GM21529 (cell line): ENCODE measurements at regions not wholly inside any gene's neighbourhood (a gene's known extent, or its start where the extent isn't known, plus 50 kb on each side); places are given as distances from the start of the nearest gene placed in this dataset.

Experiments
- ATAC-seq: cut with Tn5 transposase; IDR thresholded peaks from one replicate; pipeline ENCODE4 v1.9.1; 2021; ENCODE audit not compliant: unreplicated experiment

GRCh38 chr19:29292153-29292552 lies 79.2 kb upstream of the UQCRFS1 start:
- no peak for ATAC-seq

- ATAC-seq, result no peak
These were observed 79.6 kb upstream of the UQCRFS1 start for GRCh38 chr19:29292562-29292961.

- ATAC-seq, result no peak
These were observed 80.3 kb upstream of the UQCRFS1 start for GRCh38 chr19:29293292-29293691.

GRCh38 chr19:29293736-29294342 lies 80.9 kb upstream of the UQCRFS1 start:
- ATAC-seq, result no peak

GRCh38 chr19:29294343-29294811 lies 81.4 kb upstream of the UQCRFS1 start:
- ATAC-seq, result no peak

- no peak for ATAC-seq
These were observed 82.3 kb upstream of the UQCRFS1 start for GRCh38 chr19:29295285-29295684.

GRCh38 chr19:29297381-29297780 lies 84.4 kb upstream of the UQCRFS1 start:
- ATAC-seq, result no peak

GRCh38 chr19:29299416-29300380 lies 86.7 kb upstream of the UQCRFS1 start:
- ATAC-seq, result no peak

GRCh38 chr19:29302002-29302928 lies 89.3 kb upstream of the UQCRFS1 start:
- ATAC-seq, result no peak

- no peak for ATAC-seq
These were observed 90.2 kb upstream of the UQCRFS1 start for GRCh38 chr19:29303069-29303718.

- ATAC-seq, result no peak
These were observed 90.8 kb upstream of the UQCRFS1 start for GRCh38 chr19:29303719-29304090.

- ATAC-seq, result no peak
These were observed 92.3 kb upstream of the UQCRFS1 start for GRCh38 chr19:29305268-29305667.

- ATAC-seq, result no peak
These were observed 96.1 kb upstream of the UQCRFS1 start for GRCh38 chr19:29308977-29309590.

GRCh38 chr19:29309637-29310036 lies 96.7 kb upstream of the UQCRFS1 start:
- ATAC-seq, result no peak

GRCh38 chr19:29311191-29311790 lies 98.3 kb upstream of the UQCRFS1 start:
- ATAC-seq, result no peak

GRCh38 chr19:29315556-29316190 lies 102.7 kb upstream of the UQCRFS1 start:
- ATAC-seq, result no peak

GRCh38 chr19:29318581-29318980 lies 105.6 kb upstream of the UQCRFS1 start:
- no peak for ATAC-seq

GRCh38 chr19:29320086-29320485 lies 107.1 kb upstream of the UQCRFS1 start:
- ATAC-seq, result no peak

GRCh38 chr19:29320618-29321017 lies 107.7 kb upstream of the UQCRFS1 start:
- ATAC-seq, result no peak
